IPS-15b (cell line): ENCODE measurements at regions not wholly inside any gene's neighbourhood (a gene's known extent, or its start where the extent isn't known, plus 50 kb on each side); places are given as distances from the start of the nearest gene placed in this dataset.
"Not testable (repeated sequence)": the region's sequence is repeated elsewhere in the genome, so short reads cannot be mapped to it uniquely, and the experiment has no call there.

Experiments
- H3K27me3 ChIP-seq: one replicate; pipeline ENCODE4 v1.6.1; 2013; ENCODE audit warnings: low read length; ENCODE audit not compliant: control insufficient read depth, insufficient read depth
- H3K36me3 ChIP-seq: one replicate; pipeline ENCODE4 v1.6.1; 2013; ENCODE audit warnings: low read length; ENCODE audit not compliant: control insufficient read depth, insufficient read depth
- H3K4me1 ChIP-seq: one replicate; pipeline ENCODE4 v1.6.1; 2013; ENCODE audit warnings: mild to moderate bottlenecking, low read length; ENCODE audit not compliant: control insufficient read depth, insufficient read depth
- H3K4me3 ChIP-seq: one replicate; pipeline ENCODE4 v1.5.1; 2013; ENCODE audit warnings: low read depth, low read length
- H3K9ac ChIP-seq: one replicate; pipeline ENCODE4 v1.6.1; 2013; ENCODE audit warnings: low read depth, mild to moderate bottlenecking, low read length
- H3K9me3 ChIP-seq: one replicate; pipeline ENCODE4 v1.6.1; 2013; ENCODE audit warnings: mild to moderate bottlenecking, low read length; ENCODE audit not compliant: control insufficient read depth, insufficient read depth

DNA sequence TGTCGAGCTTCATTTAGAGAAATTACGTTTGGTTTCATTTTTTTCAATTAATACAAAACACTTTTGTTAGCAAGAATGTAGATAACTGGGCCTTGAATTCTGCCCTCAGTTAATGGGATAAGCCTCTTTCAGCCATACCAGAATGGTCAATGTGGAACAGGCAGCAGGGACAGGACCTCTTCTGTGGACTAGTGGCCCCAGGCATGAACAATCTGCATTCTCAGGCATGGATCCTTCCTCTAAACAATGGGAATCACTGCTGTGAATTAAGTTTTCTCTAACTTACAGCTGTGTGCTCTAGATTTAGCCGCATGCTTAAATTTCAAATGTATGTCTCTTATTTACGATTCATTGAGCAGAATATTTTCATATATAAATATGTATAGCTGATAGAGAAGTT, 237.7 kb upstream of the PRKCQ start:
- Histone ChIP-seq H3K36me3 (peaks cover 13% of the 10 kb centered on the region), H3K9me3 (no peaks in the 10 kb centered on the region), H3K9ac (no peak overlapping the region), H3K27me3 (no peaks in the 10 kb centered on the region), H3K4me1 (peaks cover 25% of the 10 kb centered on the region), H3K4me3 (no peak overlapping the region)

DNA sequence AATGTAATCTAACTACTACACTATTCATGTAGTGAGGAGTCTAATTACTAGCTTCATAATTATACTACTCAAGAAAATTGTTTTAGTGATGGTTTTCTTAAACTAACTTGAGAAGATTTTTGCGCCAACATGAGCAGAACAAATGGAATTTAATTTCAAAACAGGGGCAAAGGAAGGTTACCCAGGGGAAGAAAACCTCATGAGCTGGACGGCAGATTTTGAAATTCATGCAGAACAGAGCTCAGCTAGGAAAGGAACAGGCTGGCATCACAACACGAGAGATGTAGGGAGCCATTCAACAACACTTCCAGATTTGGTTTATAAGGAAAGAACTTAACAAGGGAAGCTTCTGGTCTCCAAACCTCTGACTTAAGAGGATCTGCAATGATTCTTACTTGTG, 235.3 kb upstream of the PRKCQ start:
- Histone ChIP-seq H3K27me3 (no peaks in the 10 kb centered on the region), H3K9ac (no peak overlapping the region), H3K4me3 (no peak overlapping the region), H3K9me3 (no peaks in the 10 kb centered on the region), H3K36me3 (peaks cover 11% of the 10 kb centered on the region), H3K4me1 (peaks cover 25% of the 10 kb centered on the region)

DNA sequence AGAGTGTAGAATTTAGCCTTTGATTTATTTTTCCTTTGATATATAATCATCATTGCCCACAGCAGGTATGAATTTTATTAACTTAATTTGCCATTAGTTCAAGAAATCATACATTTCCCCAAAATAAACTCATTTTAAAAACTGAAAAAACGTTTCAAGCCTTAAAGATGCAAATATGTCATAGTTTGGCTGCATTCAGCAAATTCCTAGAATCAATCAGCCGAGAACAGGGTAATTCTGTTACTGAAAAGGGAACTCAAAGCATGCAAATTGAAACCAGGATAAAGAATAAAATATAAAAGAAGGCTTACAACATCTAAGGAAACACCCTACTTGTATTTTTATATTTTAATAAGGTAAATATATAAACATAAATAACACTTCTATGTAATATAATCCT, 233.8 kb upstream of the PRKCQ start:
- peaks cover 4% of the 10 kb centered on the region for H3K36me3 ChIP-seq
- H3K9ac ChIP-seq: no peak overlapping the region
- H3K4me3 ChIP-seq: no peak overlapping the region
- no peaks in the 10 kb centered on the region for H3K27me3 ChIP-seq
- peaks cover 25% of the 10 kb centered on the region for H3K4me1 ChIP-seq
- no peaks in the 10 kb centered on the region for H3K9me3 ChIP-seq

DNA sequence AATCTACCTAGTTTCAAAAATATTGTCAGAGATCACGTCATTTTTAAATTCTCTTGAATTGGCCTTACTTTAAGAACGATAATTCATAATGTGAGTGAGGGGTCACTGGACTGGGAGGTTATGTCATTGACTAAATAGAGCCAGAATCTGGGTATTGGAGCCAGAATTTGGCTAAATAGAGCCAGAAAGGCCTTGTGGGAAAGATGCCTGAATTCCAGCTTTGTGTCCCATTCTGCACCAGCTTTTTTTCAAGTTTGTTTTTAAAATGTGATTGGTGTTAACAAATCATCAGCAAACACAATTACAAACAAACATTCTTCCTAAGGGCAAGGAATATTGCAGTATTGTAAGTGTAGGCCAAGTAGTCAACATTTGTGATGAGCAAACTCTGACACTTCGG, 233.2 kb upstream of the PRKCQ start:
- no peaks in the 10 kb centered on the region for H3K27me3 ChIP-seq
- H3K4me3 ChIP-seq: no peak overlapping the region
- H3K9ac ChIP-seq: no peak overlapping the region
- peaks cover 25% of the 10 kb centered on the region for H3K4me1 ChIP-seq
- no peaks in the 10 kb centered on the region for H3K9me3 ChIP-seq
- H3K36me3 ChIP-seq: no peaks in the 10 kb centered on the region

DNA sequence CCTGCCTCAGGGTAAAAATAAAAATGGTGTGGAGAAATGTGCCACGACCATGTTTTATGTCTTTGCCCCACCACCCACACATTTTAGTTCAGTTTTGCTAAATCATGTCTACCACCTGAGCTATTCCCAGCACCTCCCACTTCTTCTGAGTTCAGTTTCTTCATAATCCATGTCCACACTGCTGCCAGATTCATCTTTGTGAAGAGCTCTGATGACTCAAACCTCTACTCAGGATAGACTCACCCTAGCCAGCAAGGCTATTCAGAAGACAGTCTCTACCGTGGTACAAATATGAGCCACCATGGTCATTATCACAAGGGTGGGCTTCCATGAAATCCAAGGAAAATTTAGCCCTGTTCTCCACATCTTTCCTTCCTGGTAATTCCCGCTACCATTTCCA, 231.1 kb upstream of the PRKCQ start:
- Histone ChIP-seq H3K9me3 (no peaks in the 10 kb centered on the region), H3K9ac (no peak overlapping the region), H3K36me3 (no peaks in the 10 kb centered on the region), H3K27me3 (no peaks in the 10 kb centered on the region), H3K4me3 (no peak overlapping the region), H3K4me1 (peaks cover 21% of the 10 kb centered on the region)

DNA sequence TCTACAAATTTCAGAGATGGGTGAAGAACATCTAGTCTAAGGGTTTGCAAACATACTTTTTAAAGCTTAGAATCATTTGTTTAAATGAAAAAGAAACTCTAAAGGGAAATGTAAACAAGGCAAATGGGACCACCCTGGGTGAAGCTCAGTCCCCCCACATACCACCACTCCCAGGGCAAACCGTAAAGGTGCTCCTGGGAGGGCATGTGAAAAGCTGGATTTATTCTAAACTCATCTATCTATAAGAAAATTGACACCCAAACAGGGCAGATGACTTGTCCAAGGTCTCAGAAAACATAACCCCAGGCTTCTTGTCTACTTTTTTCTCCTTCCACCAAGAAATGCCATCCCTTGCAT, 223.3 kb upstream of the PRKCQ start:
- H3K4me1 ChIP-seq: peaks cover 11% of the 10 kb centered on the region
- peaks cover 3% of the 10 kb centered on the region for H3K36me3 ChIP-seq
- H3K27me3 ChIP-seq: no peaks in the 10 kb centered on the region
- H3K4me3 ChIP-seq: peak overlapping the region; percentile 57
- peak overlapping the region; percentile 9 for H3K9ac ChIP-seq
- H3K9me3 ChIP-seq: no peaks in the 10 kb centered on the region

DNA sequence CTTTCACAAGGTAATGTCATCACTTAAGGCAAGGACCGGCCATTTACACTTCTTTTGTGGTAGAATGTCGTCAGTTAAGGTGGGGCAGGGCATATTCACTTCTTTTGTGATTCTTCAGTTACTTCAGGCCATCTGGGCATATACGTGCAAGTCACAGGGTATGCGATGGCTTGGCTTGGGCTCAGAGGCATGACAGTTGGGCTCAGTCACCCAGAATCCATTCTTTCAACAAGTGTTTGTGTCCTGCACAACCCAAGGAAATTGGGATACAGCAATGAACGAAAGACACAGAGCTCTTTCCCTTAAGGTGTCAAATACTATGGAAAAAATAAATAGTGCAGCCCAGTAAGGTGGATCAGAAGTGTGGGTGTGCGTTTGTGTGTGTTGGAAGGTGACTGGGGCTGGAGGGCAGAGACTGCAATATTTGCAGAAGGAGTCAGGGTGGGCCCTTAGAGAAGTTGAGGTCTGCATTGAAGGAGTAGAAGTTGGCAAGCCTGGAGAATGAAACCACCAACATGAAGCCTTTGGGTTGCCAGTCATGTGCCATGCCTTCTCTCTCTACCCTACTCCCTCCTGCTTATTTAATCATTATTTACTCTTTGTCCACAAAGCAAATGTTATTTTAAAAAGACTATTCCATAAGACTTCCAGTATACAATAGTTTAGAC, 222.8 kb upstream of the PRKCQ start:
- Histone ChIP-seq H3K9me3 (no peaks in the 10 kb centered on the region), H3K36me3 (peaks cover 3% of the 10 kb centered on the region), H3K9ac (peak overlapping the region; percentile 9), H3K4me1 (peaks cover 11% of the 10 kb centered on the region), H3K4me3 (peak overlapping the region; percentile 57), H3K27me3 (no peaks in the 10 kb centered on the region)

DNA sequence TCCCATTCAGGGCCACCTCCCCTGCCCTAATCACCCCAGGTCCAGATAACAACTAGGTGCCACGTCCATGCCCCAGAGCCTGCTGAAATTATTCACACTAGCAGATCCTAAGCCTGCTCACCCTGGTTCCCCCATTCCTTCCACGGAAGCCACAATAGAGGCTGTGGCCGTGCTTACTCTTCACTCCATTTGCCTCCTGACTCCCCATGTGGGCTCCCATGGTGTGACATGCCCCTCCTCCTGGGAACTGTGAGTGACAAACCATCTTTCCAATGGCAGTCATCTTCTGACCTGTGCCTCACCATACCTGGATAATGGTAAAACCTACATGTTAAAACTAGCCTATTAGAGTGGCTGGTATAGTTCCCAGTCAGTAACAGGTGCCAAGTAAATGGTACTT, 216.2 kb upstream of the PRKCQ start:
- H3K9ac ChIP-seq: peak overlapping the region; percentile 86
- peak overlapping the region; percentile 50 for H3K4me3 ChIP-seq
- no peaks in the 10 kb centered on the region for H3K27me3 ChIP-seq

DNA sequence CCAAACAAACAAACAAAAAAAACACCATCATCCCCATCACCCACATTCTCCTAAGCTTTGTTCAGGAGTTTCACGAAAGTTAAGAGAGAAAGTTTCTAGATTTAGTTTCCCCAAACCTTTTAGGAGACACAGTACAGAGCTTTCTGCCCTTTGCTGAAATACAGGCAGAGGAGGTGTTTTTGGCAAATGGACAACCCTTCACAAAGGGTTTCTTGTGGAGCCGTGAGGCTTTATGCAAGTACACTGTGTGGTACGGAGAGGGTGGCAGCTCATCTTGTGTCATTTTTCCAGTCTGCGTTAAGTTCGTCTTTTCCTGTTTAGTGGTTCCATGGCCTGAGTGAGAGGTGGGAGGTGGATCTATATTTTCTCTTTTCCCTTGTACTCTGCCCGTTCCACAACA, 215.5 kb upstream of the PRKCQ start:
- no peaks in the 10 kb centered on the region for H3K27me3 ChIP-seq
- H3K4me3 ChIP-seq: peak overlapping the region; percentile 50
- peaks cover 25% of the 10 kb centered on the region for H3K4me1 ChIP-seq
- peak overlapping the region; percentile 86 for H3K9ac ChIP-seq
- H3K36me3 ChIP-seq: peaks cover 21% of the 10 kb centered on the region
- H3K9me3 ChIP-seq: no peaks in the 10 kb centered on the region

More for the DNA sequence above, 216.2 kb upstream of the PRKCQ start:
- no peaks in the 10 kb centered on the region for H3K9me3 ChIP-seq
- H3K36me3 ChIP-seq: peaks cover 16% of the 10 kb centered on the region
- H3K4me1 ChIP-seq: peaks cover 25% of the 10 kb centered on the region

DNA sequence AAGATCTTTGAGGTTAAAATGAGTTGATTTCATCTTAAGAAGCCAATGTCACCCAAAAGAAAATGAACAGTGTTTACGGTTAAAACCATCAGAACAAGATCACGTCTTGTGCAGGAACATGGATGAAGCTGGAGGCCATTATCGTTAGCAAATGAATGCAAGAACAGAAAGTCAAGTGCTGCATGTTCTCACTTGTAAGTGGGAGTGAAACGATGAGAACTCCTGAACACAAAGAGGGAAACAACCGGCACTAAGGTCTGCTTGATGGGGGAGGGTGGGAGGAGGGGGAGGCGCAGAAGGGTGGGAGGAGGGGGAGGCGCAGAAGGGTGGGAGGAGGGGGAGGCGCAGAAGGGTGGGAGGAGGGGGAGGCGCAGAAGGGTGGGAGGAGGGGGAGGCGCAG, 214.8 kb upstream of the PRKCQ start:
- Histone ChIP-seq H3K4me1 (peaks cover 25% of the 10 kb centered on the region), H3K9ac (peak overlapping the region; percentile 85), H3K4me3 (peak overlapping the region; percentile 53), H3K36me3 (peaks cover 21% of the 10 kb centered on the region)
- not testable (repeated sequence) for H3K9me3 ChIP-seq, H3K27me3 ChIP-seq

DNA sequence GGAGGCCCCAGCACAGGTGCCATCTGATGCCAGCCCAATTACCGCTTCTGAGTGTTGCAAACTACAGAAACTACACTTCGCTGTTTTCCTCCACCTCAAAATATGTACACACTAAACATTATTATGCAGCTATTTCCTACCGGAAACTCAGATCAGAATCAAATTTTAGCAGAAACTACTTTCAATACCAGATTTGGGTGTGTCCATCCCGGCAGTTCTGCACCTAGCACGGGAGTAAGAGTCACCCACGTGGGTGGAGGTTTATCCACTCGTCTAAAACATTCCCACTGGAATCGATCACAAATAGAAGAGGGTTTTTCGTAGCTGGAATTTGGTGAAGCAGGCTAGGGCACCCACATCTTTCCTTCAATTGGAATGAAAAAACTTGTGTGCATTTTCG, 214.4 kb upstream of the PRKCQ start:
- H3K27me3 ChIP-seq: no peaks in the 10 kb centered on the region
- peak overlapping the region; percentile 53 for H3K4me3 ChIP-seq
- H3K36me3 ChIP-seq: peaks cover 25% of the 10 kb centered on the region
- no peaks in the 10 kb centered on the region for H3K9me3 ChIP-seq
- peak overlapping the region; percentile 85 for H3K9ac ChIP-seq
- peaks cover 27% of the 10 kb centered on the region for H3K4me1 ChIP-seq

DNA sequence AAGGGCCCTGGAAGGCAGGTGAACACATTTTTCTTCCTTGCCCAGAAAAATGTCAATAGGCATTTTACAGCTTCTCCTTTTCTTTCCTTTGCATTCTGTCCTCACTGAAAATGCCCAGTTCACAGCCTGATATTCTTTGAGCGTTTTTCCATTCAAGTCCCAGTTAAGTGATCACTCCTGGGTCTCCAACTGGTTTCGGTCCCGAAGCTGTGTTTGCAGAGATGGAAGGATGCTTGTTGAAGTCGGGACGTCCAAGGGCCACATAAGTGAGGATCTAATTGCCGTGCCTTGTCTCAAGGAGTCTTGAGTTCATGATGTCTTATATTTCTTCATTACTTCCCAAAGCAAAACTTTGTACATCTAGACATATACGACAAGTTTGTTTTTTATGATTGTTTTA, 208.7 kb upstream of the PRKCQ start:
- no peaks in the 10 kb centered on the region for H3K9me3 ChIP-seq
- H3K4me3 ChIP-seq: no peak overlapping the region
- peaks cover 26% of the 10 kb centered on the region for H3K36me3 ChIP-seq
- H3K27me3 ChIP-seq: no peaks in the 10 kb centered on the region
- peaks cover 20% of the 10 kb centered on the region for H3K4me1 ChIP-seq
- H3K9ac ChIP-seq: no peak overlapping the region
